ENCODE measurements at regions not wholly inside any gene's neighbourhood (a gene's known extent, or its start where the extent isn't known, plus 50 kb on each side); places are given as distances from the start of the nearest gene placed in this dataset.

- TF ChIP-seq CTCF (IDR thresholded peaks at IDR 0.05), result no peak
- TF ChIP-seq EZH2 (IDR thresholded peaks at IDR 0.05), result no peak
Observed at GRCh38 chr11:119486691-119487259, 63.8 kb upstream of the THY1 start.

Measured in neural progenitor cell (in vitro differentiated cells).